ENCODE measurements at regions not wholly inside any gene's neighbourhood (a gene's known extent, or its start where the extent isn't known, plus 50 kb on each side); places are given as distances from the start of the nearest gene placed in this dataset.

- TF ChIP-seq, protein P1, sequence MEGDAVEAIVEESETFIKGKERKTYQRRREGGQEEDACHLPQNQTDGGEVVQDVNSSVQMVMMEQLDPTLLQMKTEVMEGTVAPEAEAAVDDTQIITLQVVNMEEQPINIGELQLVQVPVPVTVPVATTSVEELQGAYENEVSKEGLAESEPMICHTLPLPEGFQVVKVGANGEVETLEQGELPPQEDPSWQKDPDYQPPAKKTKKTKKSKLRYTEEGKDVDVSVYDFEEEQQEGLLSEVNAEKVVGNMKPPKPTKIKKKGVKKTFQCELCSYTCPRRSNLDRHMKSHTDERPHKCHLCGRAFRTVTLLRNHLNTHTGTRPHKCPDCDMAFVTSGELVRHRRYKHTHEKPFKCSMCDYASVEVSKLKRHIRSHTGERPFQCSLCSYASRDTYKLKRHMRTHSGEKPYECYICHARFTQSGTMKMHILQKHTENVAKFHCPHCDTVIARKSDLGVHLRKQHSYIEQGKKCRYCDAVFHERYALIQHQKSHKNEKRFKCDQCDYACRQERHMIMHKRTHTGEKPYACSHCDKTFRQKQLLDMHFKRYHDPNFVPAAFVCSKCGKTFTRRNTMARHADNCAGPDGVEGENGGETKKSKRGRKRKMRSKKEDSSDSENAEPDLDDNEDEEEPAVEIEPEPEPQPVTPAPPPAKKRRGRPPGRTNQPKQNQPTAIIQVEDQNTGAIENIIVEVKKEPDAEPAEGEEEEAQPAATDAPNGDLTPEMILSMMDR (IDR thresholded peaks at IDR 0.05; ENCODE audit: poor library complexity): no peak
- TF ChIP-seq EZH2phosphoT487 (IDR thresholded peaks at IDR 0.05; ENCODE audit: low read depth, severe bottlenecking, unreplicated experiment): no peak
Measured at GRCh38 chr1:101323535-101323934, 86.7 kb downstream of the S1PR1 start.
